Activated CD4-positive, alpha-beta T cell treated with anti-CD3 and anti-CD28 coated beads, Interleukin-2, amount 10 ng/mL, durations not matched to agents 24 days and 14 days (primary cell): ENCODE measurements at regions not wholly inside any gene's neighbourhood (a gene's known extent, or its start where the extent isn't known, plus 50 kb on each side); places are given as distances from the start of the nearest gene placed in this dataset.
"Not testable (repeated sequence)": the region's sequence is repeated elsewhere in the genome, so short reads cannot be mapped to it uniquely, and the experiment has no call there.

Source experiments
- DNase-seq: peaks from one replicate; pipeline ENCODE4 v3.0.0; 2022
- H3K27ac Mint-ChIP-seq: one replicate; pipeline ENCODE4 v1.8.0; 2022; ENCODE audit warnings: mild to moderate bottlenecking, mixed read lengths
- H3K27me3 Mint-ChIP-seq: one replicate; pipeline ENCODE4 v1.8.0; 2022; ENCODE audit warnings: mixed read lengths
- H3K36me3 Mint-ChIP-seq: one replicate; pipeline ENCODE4 v1.8.0; 2022; ENCODE audit warnings: low read depth, mild to moderate bottlenecking, mixed read lengths
- H3K4me1 Mint-ChIP-seq: one replicate; pipeline ENCODE4 v1.8.0; 2021; ENCODE audit warnings: mixed read lengths
- H3K4me3 Mint-ChIP-seq: one replicate; pipeline ENCODE4 v1.8.0; 2022; ENCODE audit warnings: mild to moderate bottlenecking, moderate library complexity, mixed read lengths
- H3K9me3 Mint-ChIP-seq: one replicate; pipeline ENCODE4 v1.8.0; 2021; ENCODE audit warnings: mixed read lengths
- intact Hi-C: fragments of 100-400 bp; cut with micrococcal nuclease; formaldehyde crosslinking; loops from one replicate; pipeline ENCODE4 v1.15.1; 2023

DNA sequence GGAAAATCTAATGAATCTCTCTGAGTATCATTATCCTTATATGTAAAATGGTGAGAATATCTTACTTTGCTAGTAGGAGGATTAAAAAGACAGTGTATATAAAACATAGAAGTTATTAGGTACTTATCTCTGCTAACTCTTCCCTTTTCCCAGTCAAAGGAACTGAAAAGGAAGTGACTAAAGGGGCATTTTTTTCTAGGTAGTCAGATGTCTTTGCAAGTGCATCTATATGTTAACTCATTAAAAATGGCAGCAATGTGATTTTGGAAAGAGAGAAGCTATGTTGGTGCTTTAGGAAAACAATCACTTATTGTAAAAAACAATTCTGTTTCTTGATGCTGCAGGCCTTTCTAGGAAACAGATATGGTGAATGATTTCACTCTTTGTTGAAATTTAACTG, 180.9 kb downstream of the SAMD5 start:
- Mint-ChIP-seq H3K27ac (no peak overlapping the region), H3K36me3 (no peaks in the 10 kb centered on the region), H3K4me1 (no peaks in the 10 kb centered on the region), H3K27me3 (no peaks in the 10 kb centered on the region), H3K4me3 (no peak overlapping the region), H3K9me3 (no peaks in the 10 kb centered on the region)
- intact Hi-C loops = no loop called here
- no peak for DNase-seq

DNA sequence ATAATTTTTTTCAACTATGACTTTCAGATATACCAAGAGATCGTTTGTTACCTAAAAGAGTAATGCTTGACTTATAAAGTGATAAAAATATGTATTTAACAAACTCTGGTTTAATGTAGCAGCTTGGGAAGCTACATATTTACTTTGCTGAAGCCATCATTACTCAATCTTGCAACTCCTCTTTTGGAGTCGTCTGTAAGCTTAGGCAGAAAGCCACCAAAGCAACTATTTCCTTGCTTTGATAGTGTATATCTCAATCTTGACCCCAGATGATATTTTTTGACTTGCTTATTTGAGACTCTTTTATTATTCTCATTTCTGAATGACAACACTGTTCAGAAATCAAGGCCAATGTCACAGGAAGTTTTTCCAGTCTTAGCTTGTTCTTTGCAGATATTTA, 183.0 kb downstream of the SAMD5 start:
- Mint-ChIP-seq H3K36me3 (no peaks in the 10 kb centered on the region), H3K9me3 (no peaks in the 10 kb centered on the region), H3K27ac (no peak overlapping the region), H3K4me3 (no peak overlapping the region), H3K27me3 (no peaks in the 10 kb centered on the region), H3K4me1 (no peaks in the 10 kb centered on the region)
- DNase-seq = no peak
- intact Hi-C loops = no loop called here

DNA sequence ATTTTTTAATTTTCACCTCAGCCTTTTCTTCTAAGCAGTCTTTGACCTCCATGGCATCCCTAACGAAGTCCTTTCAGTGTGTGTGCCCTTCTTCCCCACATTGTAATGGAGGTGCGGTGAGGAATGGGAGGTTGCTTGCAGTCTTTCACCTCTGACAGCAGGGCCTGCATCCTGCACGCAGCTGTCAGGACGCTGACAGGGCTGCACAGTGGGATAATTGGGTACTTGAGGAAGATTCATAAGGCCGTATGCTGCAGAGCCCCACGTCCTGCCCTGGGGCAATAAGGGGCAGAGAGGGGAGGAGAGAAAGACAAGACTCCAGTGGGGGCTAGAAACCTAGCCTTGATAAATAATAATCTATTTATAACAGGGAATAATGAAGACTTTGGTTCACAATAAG, 184.7 kb downstream of the SAMD5 start:
- no peaks in the 10 kb centered on the region for H3K4me1 Mint-ChIP-seq
- intact Hi-C loops = no loop called here
- no peaks in the 10 kb centered on the region for H3K27me3 Mint-ChIP-seq
- no peaks in the 10 kb centered on the region for H3K36me3 Mint-ChIP-seq
- no peak overlapping the region for H3K27ac Mint-ChIP-seq
- DNase-seq = no peak
- H3K9me3 Mint-ChIP-seq = no peaks in the 10 kb centered on the region
- H3K4me3 Mint-ChIP-seq = no peak overlapping the region

DNA sequence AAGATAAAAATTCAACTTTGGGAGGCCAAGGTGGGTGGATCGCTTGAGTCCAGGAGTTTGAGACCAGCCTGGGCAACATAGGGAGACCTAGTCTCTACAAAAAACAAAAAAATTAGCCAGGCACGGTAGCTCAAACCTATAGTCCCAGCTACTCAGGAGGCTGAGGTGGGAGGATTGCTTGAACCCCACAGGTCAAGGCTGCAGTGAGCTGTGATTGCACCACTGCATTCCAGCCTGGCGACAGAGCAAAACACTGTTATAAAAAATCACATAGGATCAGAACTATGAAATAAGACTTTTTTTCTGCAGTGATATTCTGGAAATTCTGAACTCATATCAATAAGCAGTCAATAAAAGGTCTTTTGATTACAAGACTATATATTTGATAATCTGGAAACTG, 186.1 kb downstream of the SAMD5 start:
- not testable (repeated sequence) for H3K4me1 Mint-ChIP-seq, H3K36me3 Mint-ChIP-seq

DNA sequence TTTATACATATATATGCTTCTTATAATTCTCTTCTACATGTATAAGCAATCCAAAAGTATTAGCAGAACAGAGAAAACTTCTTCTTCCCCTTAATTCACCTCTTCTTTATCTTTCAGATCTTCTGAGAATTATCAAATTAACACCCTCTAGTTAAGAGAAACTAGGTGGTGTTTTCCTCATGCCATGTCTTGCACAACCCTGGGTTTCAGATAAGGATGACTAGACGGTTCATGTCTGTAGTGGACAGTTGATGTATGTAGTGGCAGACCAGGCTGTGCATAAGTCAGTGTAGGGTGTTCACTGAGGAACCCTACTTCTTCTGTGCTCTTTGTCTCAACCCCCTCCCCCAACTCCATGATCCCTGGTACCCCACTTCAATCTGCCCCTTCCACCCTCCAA, 187.3 kb downstream of the SAMD5 start:
- no peaks in the 10 kb centered on the region for H3K27me3 Mint-ChIP-seq
- no peak overlapping the region for H3K4me3 Mint-ChIP-seq

More for the DNA sequence above, 186.1 kb downstream of the SAMD5 start:
- H3K27me3 Mint-ChIP-seq, intact Hi-C loops, H3K4me3 Mint-ChIP-seq, H3K27ac Mint-ChIP-seq, H3K9me3 Mint-ChIP-seq, DNase-seq: not testable (repeated sequence)

DNA sequence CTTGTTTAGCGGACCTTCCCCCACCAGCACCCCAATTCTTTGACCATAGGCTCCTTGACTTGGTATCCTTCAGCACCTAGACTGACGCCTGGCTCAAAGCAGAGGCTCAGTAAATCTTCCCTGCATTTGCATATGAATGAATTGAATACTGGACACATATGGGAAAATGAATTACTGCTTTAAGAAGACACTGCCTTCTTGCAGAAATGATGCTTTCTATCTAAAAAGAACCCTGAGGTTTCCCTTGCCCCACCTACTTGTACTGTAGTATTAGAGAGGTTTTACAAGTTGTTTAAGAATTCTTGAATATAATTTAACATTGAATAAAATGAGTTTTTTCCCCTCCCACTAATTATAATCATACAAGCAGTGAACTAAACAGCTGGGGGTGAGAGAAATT, 190.7 kb downstream of the SAMD5 start:
- H3K27ac Mint-ChIP-seq = no peak overlapping the region
- intact Hi-C loops = no loop called here
- H3K36me3 Mint-ChIP-seq = no peaks in the 10 kb centered on the region
- no peaks in the 10 kb centered on the region for H3K27me3 Mint-ChIP-seq
- no peak for DNase-seq
- H3K4me1 Mint-ChIP-seq = no peaks in the 10 kb centered on the region
- H3K4me3 Mint-ChIP-seq = no peak overlapping the region
- H3K9me3 Mint-ChIP-seq = no peaks in the 10 kb centered on the region

More for the DNA sequence above, 187.3 kb downstream of the SAMD5 start:
- Mint-ChIP-seq H3K4me1 (no peaks in the 10 kb centered on the region), H3K27ac (no peak overlapping the region), H3K9me3 (no peaks in the 10 kb centered on the region), H3K36me3 (no peaks in the 10 kb centered on the region)
- intact Hi-C loops = no loop called here
- DNase-seq = no peak

DNA sequence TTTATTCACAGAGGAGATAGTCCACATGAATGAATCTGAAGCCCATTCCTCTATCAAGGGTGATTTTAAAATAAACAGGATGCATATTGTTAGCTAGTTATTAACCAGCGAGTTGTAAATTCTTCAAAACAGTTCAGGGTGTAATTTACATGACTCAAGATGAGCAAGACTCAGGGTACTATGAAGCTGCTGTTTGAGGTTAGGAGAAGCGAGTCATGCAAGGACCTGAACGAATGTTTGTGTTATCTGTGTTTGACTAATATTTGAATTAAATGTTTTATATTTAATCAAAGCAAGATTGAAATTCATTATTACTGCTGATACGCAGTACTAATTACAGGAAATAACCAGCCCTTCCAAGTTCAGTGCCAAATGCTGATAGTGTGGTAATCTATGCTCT, 191.1 kb downstream of the SAMD5 start:
- H3K4me1 Mint-ChIP-seq = no peaks in the 10 kb centered on the region
- H3K4me3 Mint-ChIP-seq = no peak overlapping the region
- DNase-seq = no peak
- H3K27ac Mint-ChIP-seq = no peak overlapping the region
- intact Hi-C loops = no loop called here
- no peaks in the 10 kb centered on the region for H3K27me3 Mint-ChIP-seq
- H3K9me3 Mint-ChIP-seq = no peaks in the 10 kb centered on the region
- no peaks in the 10 kb centered on the region for H3K36me3 Mint-ChIP-seq

DNA sequence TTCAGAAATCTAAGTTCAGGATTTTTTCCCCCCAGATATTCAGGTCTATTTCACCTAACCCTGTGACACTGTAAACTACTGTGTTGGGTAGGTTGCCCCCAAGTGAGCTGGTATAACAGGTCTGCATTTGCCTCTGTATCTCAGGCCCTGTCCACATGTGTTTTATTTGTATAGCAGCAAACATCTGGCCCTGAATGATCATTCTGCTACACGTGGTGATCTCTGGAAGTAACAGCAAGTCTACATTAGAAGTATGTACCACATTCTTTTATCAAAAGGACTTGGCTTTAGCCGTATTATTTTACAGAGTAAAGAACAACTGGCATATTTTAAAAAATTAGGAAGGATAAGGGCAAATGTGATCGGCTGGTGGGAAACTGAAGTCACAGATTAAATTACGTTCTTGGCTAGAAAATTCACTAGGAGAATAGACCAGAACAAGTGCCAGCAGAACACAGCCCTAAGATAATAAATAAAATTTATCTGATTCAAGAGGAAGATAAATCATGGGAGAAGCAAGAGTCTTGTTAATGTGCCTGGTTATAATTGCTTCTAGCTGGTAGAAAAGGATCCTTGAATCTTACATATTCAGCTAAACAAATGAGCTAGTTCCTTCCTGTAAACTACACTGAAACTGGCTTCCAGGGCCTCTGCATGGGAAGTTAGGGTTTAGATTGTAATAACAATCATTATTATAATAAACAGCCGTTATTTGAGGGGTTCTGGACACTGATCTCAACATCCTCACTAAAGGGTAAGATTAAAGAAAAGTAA, 192.1 kb downstream of the SAMD5 start:
- H3K4me3 Mint-ChIP-seq = no peak overlapping the region
- intact Hi-C loops = no loop called here
- no peaks in the 10 kb centered on the region for H3K36me3 Mint-ChIP-seq
- no peaks in the 10 kb centered on the region for H3K27me3 Mint-ChIP-seq
- no peak overlapping the region for H3K27ac Mint-ChIP-seq
- H3K9me3 Mint-ChIP-seq = no peaks in the 10 kb centered on the region
- no peak for DNase-seq
- H3K4me1 Mint-ChIP-seq = no peaks in the 10 kb centered on the region

DNA sequence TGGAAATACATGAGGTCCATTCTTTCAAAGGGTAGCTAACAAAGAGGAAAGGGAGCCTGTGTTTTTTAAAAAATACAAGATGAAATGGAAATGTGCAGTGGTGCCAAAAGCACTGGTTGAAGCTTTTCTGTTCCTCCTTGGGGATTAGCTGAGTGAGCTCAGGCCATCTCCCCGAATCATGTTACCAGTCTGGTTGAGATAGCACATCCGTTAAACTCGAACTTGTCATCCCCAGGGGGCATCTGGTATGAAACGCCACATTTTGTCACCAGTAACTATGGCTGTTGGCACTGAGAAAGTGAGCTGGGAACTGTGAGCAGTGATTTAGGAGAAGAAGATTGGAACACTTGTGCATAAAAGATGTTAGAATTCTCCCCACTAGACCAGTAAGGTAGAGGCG, 196.2 kb downstream of the SAMD5 start:
- no peaks in the 10 kb centered on the region for H3K36me3 Mint-ChIP-seq

DNA sequence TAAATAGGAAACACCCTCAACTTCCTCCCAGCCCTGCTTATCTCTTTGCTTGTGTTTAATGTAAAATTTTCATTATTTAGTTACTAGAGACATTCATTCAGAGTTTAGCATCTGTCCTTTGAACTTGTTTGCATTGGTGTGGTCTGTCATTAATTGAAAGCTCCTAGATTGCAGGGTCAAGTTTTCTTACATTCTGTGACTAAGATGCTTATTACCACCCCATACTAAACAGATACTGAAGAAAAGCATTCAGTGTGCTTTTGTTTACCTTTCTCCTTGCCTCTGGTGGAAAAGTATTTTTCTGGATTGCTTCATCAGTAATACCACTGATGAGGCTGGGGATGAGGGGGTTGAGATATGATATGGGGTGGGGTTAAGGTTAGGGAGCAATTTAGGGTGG, 199.0 kb downstream of the SAMD5 start:
- Mint-ChIP-seq H3K4me3 (no peak overlapping the region), H3K4me1 (no peaks in the 10 kb centered on the region)

More for the DNA sequence above, 196.2 kb downstream of the SAMD5 start:
- Mint-ChIP-seq H3K9me3 (no peaks in the 10 kb centered on the region), H3K4me3 (no peak overlapping the region), H3K27me3 (no peaks in the 10 kb centered on the region), H3K27ac (no peak overlapping the region), H3K4me1 (no peaks in the 10 kb centered on the region)
- intact Hi-C loops = no loop called here
- DNase-seq = no peak

DNA sequence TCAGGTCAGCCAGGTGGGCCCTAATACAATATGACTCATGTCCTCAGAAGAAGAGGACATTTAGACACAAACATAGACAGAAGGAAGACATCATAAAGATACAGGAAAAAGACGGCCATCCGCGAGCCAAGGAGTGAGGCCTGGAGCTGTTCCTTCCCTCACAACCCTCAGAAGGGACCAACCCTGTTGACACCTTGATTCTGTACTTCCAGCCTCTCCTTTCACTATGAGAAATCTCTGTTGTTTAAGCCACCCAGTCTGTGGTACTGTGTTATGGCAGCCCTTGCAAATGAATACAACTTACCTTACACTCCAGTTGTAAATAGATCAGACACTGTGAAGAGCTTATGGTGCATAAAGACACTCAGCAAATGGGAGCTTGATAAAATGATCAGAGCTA, 199.7 kb downstream of the SAMD5 start:
- H3K27ac Mint-ChIP-seq = no peak overlapping the region
- no peak overlapping the region for H3K4me3 Mint-ChIP-seq

More for the DNA sequence above, 199.0 kb downstream of the SAMD5 start:
- intact Hi-C loops = no loop called here
- no peak overlapping the region for H3K27ac Mint-ChIP-seq
- H3K9me3 Mint-ChIP-seq = no peaks in the 10 kb centered on the region
- no peaks in the 10 kb centered on the region for H3K36me3 Mint-ChIP-seq
- no peak for DNase-seq
- H3K27me3 Mint-ChIP-seq = no peaks in the 10 kb centered on the region

DNA sequence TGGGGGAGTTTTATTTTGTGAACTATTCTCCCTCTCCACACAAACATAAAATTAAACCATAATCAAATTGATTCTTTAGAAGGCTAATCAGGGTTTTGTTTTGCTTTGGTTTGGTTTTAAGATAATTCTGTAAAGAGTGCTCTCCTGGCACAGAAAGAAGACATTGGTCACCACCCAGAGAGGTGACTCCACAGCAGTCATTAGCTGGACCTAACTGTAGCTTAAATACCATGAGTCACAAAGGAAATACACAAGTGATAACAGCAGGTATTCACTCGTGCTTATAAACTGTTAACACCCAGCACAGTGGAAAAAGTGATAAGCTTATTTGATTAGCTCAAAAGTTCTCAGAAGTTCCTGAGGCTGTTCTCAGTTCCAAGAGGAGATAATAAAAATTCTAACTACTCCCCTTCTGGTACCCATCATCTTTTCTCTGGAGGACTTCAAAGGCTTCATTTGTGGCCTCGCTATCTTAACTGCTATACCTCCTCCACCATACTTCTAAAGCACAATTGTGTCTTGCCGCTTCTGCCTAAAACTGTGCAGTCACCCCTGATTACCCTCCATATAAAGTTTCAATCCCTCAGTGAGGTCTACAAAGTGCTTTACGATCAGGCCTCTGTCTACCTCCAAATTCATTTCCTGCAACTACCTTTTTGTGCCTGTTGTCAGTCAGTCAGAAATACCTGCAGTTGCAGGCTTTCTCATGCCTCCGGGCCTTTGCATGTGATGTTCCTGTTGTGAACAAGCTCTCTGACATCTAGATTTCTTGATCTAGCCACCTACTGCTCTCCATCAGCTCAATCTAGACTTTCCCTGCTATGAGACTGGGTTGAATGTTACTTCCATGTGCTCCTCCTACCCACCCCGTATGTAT, 201.1 kb downstream of the SAMD5 start:
- no peaks in the 10 kb centered on the region for H3K27me3 Mint-ChIP-seq
- intact Hi-C loops = no loop called here
- no peaks in the 10 kb centered on the region for H3K4me1 Mint-ChIP-seq
- H3K36me3 Mint-ChIP-seq = no peaks in the 10 kb centered on the region
- DNase-seq = no peak
- H3K4me3 Mint-ChIP-seq = no peak overlapping the region
- H3K27ac Mint-ChIP-seq = no peak overlapping the region
- H3K9me3 Mint-ChIP-seq = no peaks in the 10 kb centered on the region

More for the DNA sequence above, 199.7 kb downstream of the SAMD5 start:
- no peak for DNase-seq
- Mint-ChIP-seq H3K36me3 (no peaks in the 10 kb centered on the region), H3K4me1 (no peaks in the 10 kb centered on the region), H3K27me3 (no peaks in the 10 kb centered on the region), H3K9me3 (no peaks in the 10 kb centered on the region)
- intact Hi-C loops = no loop called here

DNA sequence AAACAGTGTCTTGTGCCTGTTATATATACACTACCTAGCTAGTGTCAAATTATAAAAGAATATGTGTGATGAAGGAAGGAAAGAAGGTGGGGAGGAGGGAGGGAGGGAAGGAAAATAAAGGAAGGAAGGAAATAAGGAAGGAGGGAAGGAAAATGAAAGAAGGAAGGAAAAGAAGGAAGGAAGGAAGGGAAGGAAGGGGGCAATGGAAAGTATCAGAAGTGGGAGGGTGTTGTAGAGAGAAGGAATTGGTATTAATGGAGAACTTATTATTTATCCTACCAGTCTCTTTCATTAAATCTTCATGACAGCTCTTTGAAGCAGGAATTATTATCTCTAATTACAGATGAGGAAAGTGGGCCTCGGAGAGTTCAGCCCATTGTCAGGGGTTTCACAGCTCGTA, 202.4 kb downstream of the SAMD5 start:
- intact Hi-C loops = no loop called here
- Mint-ChIP-seq H3K9me3 (no peaks in the 10 kb centered on the region), H3K36me3 (no peaks in the 10 kb centered on the region), H3K4me1 (no peaks in the 10 kb centered on the region), H3K4me3 (no peak overlapping the region), H3K27me3 (no peaks in the 10 kb centered on the region), H3K27ac (no peak overlapping the region)
- no peak for DNase-seq

DNA sequence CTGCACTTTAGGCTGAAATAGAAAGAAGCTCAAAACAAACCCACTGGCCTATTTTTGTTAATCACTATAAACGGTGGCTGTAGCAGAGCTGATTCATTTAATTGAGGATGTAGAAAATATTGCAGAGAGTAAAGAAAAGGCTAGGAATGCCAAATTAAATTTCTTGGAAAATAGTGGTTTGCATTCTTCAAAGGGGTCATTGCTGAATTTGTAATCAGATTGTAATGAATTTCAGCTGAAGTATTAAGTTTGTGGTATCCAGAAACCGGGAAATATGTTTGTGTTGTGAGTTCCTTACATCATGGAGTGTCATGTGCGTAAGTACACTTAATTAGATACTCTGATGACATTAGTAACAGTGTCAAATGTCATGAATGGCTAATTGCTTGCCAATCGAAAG, 203.0 kb downstream of the SAMD5 start:
- H3K4me1 Mint-ChIP-seq = no peaks in the 10 kb centered on the region
- H3K27me3 Mint-ChIP-seq = no peaks in the 10 kb centered on the region
- no peak for DNase-seq
- no peak overlapping the region for H3K27ac Mint-ChIP-seq
- intact Hi-C loops = no loop called here
- H3K9me3 Mint-ChIP-seq = no peaks in the 10 kb centered on the region
- no peaks in the 10 kb centered on the region for H3K36me3 Mint-ChIP-seq
- H3K4me3 Mint-ChIP-seq = no peak overlapping the region
